LNCAP (cell line): ENCODE measurements at regions not wholly inside any gene's neighbourhood (a gene's known extent, or its start where the extent isn't known, plus 50 kb on each side); places are given as distances from the start of the nearest gene placed in this dataset.

Experiments
- CTCF ChIP-seq: fragments of 450-650 bp; IDR thresholded peaks from 2 replicates; pipeline ENCODE4 v1.5.1; 2017; ENCODE audit warnings: mild to moderate bottlenecking

- no peak for TF ChIP-seq CTCF
Observed at GRCh38 chr13:19052931-19053330, 128.7 kb downstream of the TUBA3C start.

GRCh38 chr13:19052180-19052579 is 129.4 kb downstream of the TUBA3C start:
- TF ChIP-seq CTCF: no peak

GRCh38 chr13:19050901-19051300 is 130.7 kb downstream of the TUBA3C start:
- TF ChIP-seq CTCF: no peak

GRCh38 chr13:19048381-19048780 is 133.2 kb downstream of the TUBA3C start:
- TF ChIP-seq CTCF: no peak

GRCh38 chr13:19023115-19023514 is 158.5 kb downstream of the TUBA3C start:
- no peak for TF ChIP-seq CTCF

- no peak for TF ChIP-seq CTCF
Observed at GRCh38 chr13:19020988-19021387, 160.6 kb downstream of the TUBA3C start.

GRCh38 chr13:18998389-18998788 is 183.2 kb downstream of the TUBA3C start:
- TF ChIP-seq CTCF: no peak

GRCh38 chr13:18996627-18997051 is 185.0 kb downstream of the TUBA3C start:
- TF ChIP-seq CTCF: no peak
